ENCODE measurements at regions not wholly inside any gene's neighbourhood (a gene's known extent, or its start where the extent isn't known, plus 50 kb on each side); places are given as distances from the start of the nearest gene placed in this dataset.

GRCh38 chr7:54663186-54663585 is 95.8 kb downstream of the SEC61G start:
- TF ChIP-seq EZH2 (IDR thresholded peaks at IDR 0.05; ENCODE audit: insufficient read depth, poor library complexity, severe bottlenecking), result no peak
- TF ChIP-seq EZH2phosphoT487 (IDR thresholded peaks at IDR 0.05; ENCODE audit: insufficient read depth, low read depth), result no peak
